GM23338 (cell line): ENCODE measurements at regions not wholly inside any gene's neighbourhood (a gene's known extent, or its start where the extent isn't known, plus 50 kb on each side); places are given as distances from the start of the nearest gene placed in this dataset.

Experiments used
- CREB1 ChIP-seq: fragments of 250-450 bp; sonication (Bioruptor Pico); IDR thresholded peaks from 2 replicates; pipeline ENCODE4 v1.5.0; 2020; ENCODE audit warnings: low read depth, mild to moderate bottlenecking, moderate library complexity
- CTCF ChIP-seq, 2 experiments: fragments of 200-600 bp in 1 of 2; sonication (generic) in 1 of 2; conservative IDR thresholded peaks; 2 replicates each; pipeline versions ENCODE4 v1.5.1 to v1.6.1; 2016 to 2017; ENCODE audit warnings: antibody characterized with exemption in 2 of 2, low read depth in 2 of 2, mild to moderate bottlenecking in 2 of 2, moderate library complexity in 1 of 2
- ETS1 ChIP-seq: IDR thresholded peaks from 2 replicates; pipeline ENCODE4 v1.6.1; 2016; ENCODE audit warnings: antibody characterized with exemption
- EZH2 ChIP-seq: fragments of 200-600 bp; sonication (generic); IDR thresholded peaks from one replicate; pipeline ENCODE4 v1.8.0; 2017; ENCODE audit warnings: antibody characterized with exemption, mild to moderate bottlenecking, low read depth; ENCODE audit not compliant: unreplicated experiment
- JUNB ChIP-seq: IDR thresholded peaks from one replicate; pipeline ENCODE4 v1.6.1; 2016; ENCODE audit warnings: antibody characterized with exemption; ENCODE audit not compliant: unreplicated experiment
- POLR2AphosphoS5 ChIP-seq: IDR thresholded peaks from 2 replicates; pipeline ENCODE4 v1.6.1; 2016; ENCODE audit warnings: antibody characterized with exemption, low read depth
- REST ChIP-seq: IDR thresholded peaks from one replicate; pipeline ENCODE4 v1.6.1; 2018; ENCODE audit warnings: antibody characterized with exemption; ENCODE audit not compliant: unreplicated experiment

- no peak for TF ChIP-seq CTCF (conservative IDR thresholded peaks at IDR 0.05; ENCODE audit: low read depth in 2 of 2)
- TF ChIP-seq CREB1 (CRISPR knock-in tag): no peak
- TF ChIP-seq REST: no peak
- no peak for TF ChIP-seq EZH2
- no peak for TF ChIP-seq POLR2AphosphoS5
- TF ChIP-seq ETS1: no peak
- TF ChIP-seq JUNB: no peak
These were observed 125.3 kb downstream of the IPO8 start for GRCh38 chr12:30570211-30570890.
